OCI-LY1 (cell line): ENCODE measurements at regions not wholly inside any gene's neighbourhood (a gene's known extent, or its start where the extent isn't known, plus 50 kb on each side); places are given as distances from the start of the nearest gene placed in this dataset.

Experiments
- CTCF ChIP-seq: fragments of 200-600 bp; sonication (generic), shearing (Covaris generic); IDR thresholded peaks from 2 replicates; pipeline ENCODE4 v1.5.1; 2017; ENCODE audit warnings: mild to moderate bottlenecking, antibody characterized with exemption, low read length, moderate library complexity, mixed read lengths
- EZH2 ChIP-seq: fragments of 200-600 bp; sonication (generic), shearing (Covaris generic); IDR thresholded peaks from 2 replicates; pipeline ENCODE4 v1.8.0; 2017; ENCODE audit warnings: borderline replicate concordance, mixed run types, mild to moderate bottlenecking, antibody characterized with exemption, low read length, moderate library complexity, mixed read lengths

GRCh38 chr12:42865282-42865681 is 275.7 kb upstream of the PRICKLE1 start:
- no peak for TF ChIP-seq CTCF
- TF ChIP-seq EZH2: no peak
